ENCODE measurements at regions not wholly inside any gene's neighbourhood (a gene's known extent, or its start where the extent isn't known, plus 50 kb on each side); places are given as distances from the start of the nearest gene placed in this dataset.

DNA sequence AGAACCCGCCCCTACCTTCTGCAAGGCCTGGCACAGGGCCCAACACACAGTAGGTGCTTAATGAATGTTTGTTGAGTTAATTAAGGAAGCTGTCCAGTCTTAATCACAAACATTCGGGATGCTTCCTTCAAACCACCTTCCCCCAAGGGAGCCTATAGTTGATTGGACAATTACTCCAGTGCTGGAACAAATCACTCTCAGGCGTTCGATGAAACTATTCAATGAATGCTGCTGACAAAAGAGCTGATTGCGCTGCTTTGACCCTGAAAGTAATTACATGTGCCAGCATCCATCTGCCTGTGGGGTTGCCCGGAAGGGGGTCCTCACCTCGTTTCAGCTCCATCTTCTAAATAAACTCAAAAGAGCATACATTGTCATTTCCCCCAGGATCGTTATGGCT lies 112.0 kb upstream of the SRSF6 start:
- no peak for TF ChIP-seq CTCF (IDR thresholded peaks at IDR 0.05)
- no peak for TF ChIP-seq POLR2A (IDR thresholded peaks at IDR 0.05)

Data from heart left ventricle (tissue), 13 donors.